ENCODE measurements at regions not wholly inside any gene's neighbourhood (a gene's known extent, or its start where the extent isn't known, plus 50 kb on each side); places are given as distances from the start of the nearest gene placed in this dataset.

DNA sequence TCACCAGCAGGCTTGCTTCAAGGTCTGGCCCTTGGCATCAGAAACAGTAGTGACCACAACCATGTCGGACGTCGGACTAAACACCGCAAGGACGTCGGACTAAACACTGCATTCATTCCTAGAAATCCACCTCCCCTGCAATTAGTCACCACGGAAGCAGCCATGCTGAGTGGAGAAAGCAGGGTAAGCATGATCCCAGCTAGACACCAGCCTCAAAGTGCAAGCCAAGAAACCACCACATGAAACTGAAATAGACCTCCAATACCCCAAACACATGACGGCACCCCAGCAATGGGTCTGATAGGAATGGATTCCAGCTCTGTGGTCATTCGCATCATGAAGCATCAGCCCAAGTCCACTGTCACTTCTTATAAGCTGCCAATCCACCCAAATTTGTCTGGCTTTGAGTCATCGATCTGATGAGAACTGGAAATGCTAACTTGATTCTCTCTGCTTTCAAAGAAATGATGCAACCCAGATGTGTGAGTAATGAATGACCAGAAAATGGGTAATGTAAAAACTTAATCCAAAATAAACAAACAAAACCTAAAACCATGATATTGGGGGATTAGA, 348.3 kb upstream of the TMCO5A start:
- no peak for DNase-seq

DNA sequence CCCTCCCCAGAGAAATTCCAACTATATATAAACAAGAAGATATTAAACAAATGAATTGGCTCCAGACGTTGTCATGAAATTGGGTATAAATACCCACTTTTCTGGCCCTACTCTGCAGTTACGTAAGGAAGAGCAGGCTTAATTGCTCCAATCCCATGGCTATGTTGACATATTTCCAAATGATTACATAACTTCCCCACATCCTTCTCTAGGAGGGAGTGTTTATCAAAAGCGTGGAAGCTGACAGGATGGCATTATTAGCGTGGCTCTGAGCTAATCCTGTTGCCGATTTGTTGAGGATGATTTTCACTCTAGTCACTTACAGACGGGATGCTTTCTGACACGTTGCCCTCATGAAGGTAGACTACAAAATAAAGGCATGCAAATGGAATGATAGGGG, 347.5 kb upstream of the TMCO5A start:
- DNase-seq: no peak

GRCh38 chr15:37594417-37594816, 340.0 kb upstream of the TMCO5A start:
- no peak for DNase-seq

DNA sequence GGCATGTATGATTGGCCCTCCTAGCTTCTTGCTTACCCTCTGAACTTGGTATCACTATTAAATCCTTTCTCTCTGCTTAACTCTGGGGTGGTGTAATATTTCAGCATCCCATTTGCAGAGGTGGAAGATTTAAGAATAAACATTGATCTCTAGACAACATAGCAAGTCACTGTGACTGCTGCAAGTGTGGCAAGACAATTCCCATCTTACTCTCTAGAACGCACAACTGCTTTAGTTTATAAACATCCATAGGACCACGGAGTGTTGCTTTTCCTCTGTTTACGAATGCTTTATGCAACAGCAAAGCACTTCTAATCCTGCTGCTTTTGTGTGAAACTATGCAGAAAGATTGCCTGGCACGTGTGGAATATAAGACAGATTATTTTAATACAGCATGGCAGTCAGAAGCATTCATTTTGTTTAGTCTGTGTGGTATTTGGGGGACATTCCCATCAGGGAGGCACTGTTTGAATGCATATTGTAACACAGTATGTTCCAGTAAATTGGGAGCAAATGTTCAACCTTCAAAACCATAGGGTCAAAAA, 338.9 kb upstream of the TMCO5A start:
- DNase-seq: no peak

- DNase-seq: no peak
Observed at GRCh38 chr15:37599156-37599555, 335.3 kb upstream of the TMCO5A start.

GRCh38 chr15:37616215-37616614, 318.2 kb upstream of the TMCO5A start:
- DNase-seq: no peak

- DNase-seq: no peak
Observed at GRCh38 chr15:37618353-37618752, 316.1 kb upstream of the TMCO5A start.

DNA sequence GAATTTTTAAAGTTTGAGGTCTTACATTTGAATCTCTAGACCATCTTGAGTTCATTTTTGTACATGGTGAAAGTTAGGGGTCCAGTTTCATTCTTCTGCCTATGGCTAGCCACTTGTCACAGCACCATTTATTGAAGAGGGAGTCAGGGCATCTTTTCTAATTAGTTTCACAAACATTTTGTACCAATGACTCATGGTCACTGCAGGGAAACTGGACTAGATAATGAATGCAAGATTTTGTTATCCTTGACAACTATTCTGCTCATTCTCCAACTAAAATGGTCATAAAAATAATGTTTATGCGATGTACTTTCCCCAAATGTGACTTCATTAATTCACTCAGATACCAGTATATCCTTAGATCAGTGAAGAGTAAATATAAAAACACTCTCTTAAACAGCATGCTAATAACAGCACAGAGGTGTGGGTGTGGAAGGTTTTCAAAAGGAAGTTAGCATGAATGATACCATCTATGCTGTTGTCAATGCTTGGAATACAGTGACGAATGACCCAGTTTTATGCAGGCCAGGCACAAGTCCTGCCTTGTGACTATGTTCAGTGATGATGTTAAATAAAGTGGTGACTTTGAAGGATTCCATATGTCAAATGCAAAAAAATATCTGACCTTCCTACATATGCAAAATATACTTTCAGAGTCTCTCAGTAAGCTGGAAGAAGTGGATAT, 314.9 kb upstream of the TMCO5A start:
- DNase-seq: no peak

DNA sequence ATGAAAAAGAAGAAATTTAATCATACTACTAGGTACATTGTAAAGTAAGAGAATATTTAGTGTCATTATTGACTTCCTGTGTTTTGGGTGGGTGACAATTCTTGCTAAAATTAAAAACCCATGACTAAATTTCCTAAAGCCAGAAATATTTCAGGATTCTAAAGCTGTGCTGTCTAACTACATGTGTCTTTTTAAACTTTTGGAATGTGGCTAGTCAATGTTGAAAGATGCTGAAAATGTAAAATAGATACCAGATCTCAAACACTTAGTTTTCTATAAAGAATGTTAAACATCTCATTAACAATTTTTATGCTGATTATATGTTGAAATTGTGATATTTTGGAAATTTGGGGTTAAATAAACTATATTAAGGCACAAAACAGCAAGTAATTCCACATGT, 308.9 kb upstream of the TMCO5A start:
- DNase-seq: no peak

GRCh38 chr15:37628507-37628906, 305.9 kb upstream of the TMCO5A start:
- no peak for DNase-seq

DNA sequence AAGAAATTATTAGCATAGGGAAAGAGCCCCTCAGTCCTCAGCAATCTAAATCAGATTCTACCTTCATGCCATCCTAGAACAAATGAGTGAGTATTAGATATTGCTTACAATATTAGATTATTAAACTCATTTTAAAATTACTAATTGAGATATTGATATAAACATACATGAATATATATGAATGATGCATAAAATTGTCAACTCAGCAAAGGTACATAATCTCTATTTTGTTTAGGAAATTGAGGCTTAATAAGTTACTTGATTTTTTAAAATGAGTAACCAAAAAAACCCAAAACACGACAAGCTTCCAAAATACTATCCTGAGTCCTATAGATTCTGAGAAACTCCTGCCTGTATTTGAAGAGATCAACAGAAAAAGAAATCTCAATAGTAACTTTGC, 297.7 kb upstream of the TMCO5A start:
- no peak for DNase-seq

GRCh38 chr15:37638116-37638515, 296.3 kb upstream of the TMCO5A start:
- DNase-seq: no peak

DNA sequence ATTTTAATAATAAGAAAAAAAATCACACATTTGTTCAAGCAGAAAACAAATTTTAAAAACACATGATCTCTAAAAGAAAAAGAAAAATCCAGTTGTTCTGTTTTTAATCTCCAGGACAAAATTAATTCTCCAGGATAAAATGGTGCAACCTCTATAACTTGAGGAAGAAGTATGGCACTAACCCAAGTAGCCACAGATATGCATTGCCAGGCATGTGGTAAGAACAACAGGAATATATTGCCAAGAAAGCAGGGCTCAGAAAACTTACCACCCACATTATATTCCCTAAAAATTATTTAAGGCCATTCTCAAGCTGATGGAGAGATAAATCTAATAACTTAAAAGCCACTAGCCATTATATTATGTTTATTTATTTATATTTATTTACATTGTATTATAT, 295.7 kb upstream of the TMCO5A start:
- no peak for DNase-seq

GRCh38 chr15:37652646-37653417, 281.6 kb upstream of the TMCO5A start:
- DNase-seq: no peak

- DNase-seq: no peak
Observed at GRCh38 chr15:37678124-37678523, 256.3 kb upstream of the TMCO5A start.

DNA sequence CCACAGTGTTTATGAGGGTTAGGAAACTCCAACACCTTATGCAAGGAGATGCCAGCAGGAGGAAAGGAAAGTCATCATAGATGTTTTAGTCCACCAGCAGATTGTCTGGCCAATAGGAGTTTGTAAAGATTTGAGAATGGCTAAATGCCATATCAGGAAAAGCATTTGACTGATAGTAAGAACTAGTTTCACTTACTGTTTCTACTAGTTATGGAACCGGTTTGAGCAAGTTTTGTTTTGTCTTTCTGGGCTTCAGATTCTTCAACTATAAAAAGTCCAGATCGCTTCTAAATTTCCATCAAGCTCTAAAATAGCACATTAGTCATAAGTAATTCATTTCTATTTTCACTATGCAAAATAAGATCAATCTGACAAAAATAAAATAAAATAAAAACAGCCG, 254.8 kb upstream of the TMCO5A start:
- no peak for DNase-seq

GRCh38 chr15:37682304-37682703, 252.1 kb upstream of the TMCO5A start:
- no peak for DNase-seq

- DNase-seq: no peak
Observed at GRCh38 chr15:37691911-37692310, 242.5 kb upstream of the TMCO5A start.

- DNase-seq: no peak
Observed at GRCh38 chr15:37693926-37694325, 240.5 kb upstream of the TMCO5A start.

DNA sequence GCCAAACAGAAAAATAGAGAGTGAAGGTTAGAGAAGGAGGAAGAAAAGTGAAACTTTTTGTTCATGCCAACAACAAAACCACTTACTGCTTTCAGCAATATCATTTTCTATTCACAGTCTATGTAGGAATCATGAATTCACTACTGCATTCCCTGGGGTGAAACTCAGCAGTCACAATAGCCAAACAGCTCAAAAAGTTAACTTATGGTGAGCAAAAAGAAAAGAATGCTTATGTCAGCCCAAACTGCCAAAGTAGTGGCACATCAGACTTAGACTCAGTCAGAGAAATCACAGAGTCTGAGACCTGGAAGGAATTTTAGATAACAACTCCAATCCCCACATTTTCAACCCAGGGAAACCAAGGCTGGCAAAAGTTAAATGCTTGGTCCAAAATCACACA, 238.7 kb upstream of the TMCO5A start:
- DNase-seq: no peak

DNA sequence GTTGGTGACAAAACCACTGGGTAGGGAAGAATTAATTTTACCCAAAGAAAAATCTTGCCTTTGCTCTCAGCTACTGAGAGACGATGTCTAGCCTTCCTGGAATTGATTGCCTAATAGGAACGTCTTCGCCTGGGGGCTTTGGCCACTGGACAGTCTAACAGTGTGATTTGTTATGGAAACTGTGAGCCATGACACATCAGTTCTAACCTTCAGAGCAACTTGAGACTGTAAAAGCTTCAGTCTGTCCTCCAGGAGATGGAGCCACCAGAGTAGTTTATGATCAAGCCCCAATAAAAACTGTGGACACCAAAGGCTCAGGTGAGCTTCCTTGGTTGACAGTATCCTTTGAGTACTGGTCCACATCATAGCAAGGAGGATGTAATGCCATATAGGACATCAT, 235.8 kb upstream of the TMCO5A start:
- no peak for DNase-seq

GRCh38 chr15:37701230-37701629, 233.2 kb upstream of the TMCO5A start:
- no peak for DNase-seq

DNA sequence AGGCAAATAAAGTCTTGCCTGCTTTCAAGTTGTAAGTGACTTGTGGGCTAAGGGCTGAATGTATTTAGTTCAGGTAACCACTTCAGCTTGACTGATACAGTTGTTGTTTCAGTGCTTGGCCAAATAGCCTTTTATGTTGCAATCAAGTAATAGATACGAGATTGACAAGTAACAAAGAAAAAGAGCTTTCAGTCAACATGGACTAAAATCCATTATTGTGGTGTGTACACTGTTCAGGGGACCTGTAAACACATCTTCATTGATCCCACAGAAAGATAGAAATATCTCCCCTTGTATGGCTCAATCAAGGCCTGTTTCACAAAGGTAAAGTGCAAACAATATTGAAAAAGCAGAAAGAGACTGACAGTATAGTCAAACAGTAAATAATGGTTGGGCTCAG, 224.8 kb upstream of the TMCO5A start:
- no peak for DNase-seq

DNA sequence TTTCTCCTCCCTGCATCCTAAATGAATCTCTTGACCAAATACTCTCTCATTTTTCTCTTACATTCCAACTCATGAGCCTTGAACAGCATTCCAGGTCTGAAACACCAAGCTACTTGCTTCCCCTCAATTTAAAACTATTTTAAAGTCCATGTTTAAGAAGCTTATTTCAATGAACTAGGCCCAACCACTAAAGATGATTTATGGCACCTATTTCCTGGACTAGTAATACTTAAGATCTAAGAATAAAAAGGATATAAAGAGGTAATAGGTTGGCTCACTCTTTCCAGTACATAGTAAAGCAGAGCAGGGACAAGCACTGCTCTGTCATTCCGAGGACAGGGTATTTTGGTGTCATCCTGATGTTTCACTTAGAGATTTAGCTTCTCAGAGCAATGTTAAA, 219.3 kb upstream of the TMCO5A start:
- DNase-seq: no peak
